GM12878 (cell line): ENCODE measurements at regions not wholly inside any gene's neighbourhood (a gene's known extent, or its start where the extent isn't known, plus 50 kb on each side); places are given as distances from the start of the nearest gene placed in this dataset.

Experiments
- ATAC-seq: fragments of 200-7000 bp; cut with Tn5 transposase; 3 replicates; pipeline ENCODE4 v1.9.1; 2020; ENCODE audit warnings: mild to moderate bottlenecking, moderate library complexity
- BruUV-seq: library from RNA; stranded (reverse); fragments of 400-500 nt; replicated peaks from 2 replicates; lab custom pipeline; 2021; lab: Mats Ljungman, UMichigan
- CTCF ChIA-PET: fragments of 300-600 bp; sonication (Branson Sonifier 250); formaldehyde crosslinking; extraction: SDS; loops from one replicate; lab custom pipeline; 2021; ENCODE audit warnings: inconsistent platforms; lab: Yijun Ruan, JAX
- POLR2A ChIA-PET: fragments of 350-600 bp; formaldehyde crosslinking; extraction: SDS; loops from one replicate; lab custom pipeline; 2021; ENCODE audit warnings: inconsistent platforms; lab: Charles Lee
- RAD21 ChIA-PET: fragments of 300-600 bp; sonication (Branson Sonifier 250); formaldehyde crosslinking; loops from one replicate; lab custom pipeline; 2023; ENCODE audit warnings: antibody characterized with exemption; ENCODE audit not compliant: unreplicated experiment; lab: Charles Lee
- SMC1A ChIA-PET: fragments of 300-600 bp; sonication (Branson Sonifier 250); formaldehyde crosslinking; loops from one replicate; lab custom pipeline; 2023; ENCODE audit not compliant: unreplicated experiment, uncharacterized antibody; lab: Charles Lee
- DNase-seq: peaks from one replicate; pipeline ENCODE4 v3.0.0-alpha.2; 2011; ENCODE audit warnings: low read depth, low spot score
- FAIRE-seq: peaks from 3 replicates; lab custom pipeline; 2011; peaks lifted over from hg19 to GRCh38; lab: Jason Lieb, UNC
- H2AFZ ChIP-seq: 2 replicates; pipeline ENCODE4 v1.6.0; 2011; ENCODE audit warnings: low read depth, low read length, control low read depth; ENCODE audit not compliant: control insufficient read depth
- H3K27ac ChIP-seq: 2 replicates; pipeline ENCODE4 v1.5.1; 2011; ENCODE audit warnings: control low read depth; ENCODE audit not compliant: control insufficient read depth, insufficient read depth
- H3K27me3 ChIP-seq, 2 experiments: replicated peaks in 1 of 2; 2 replicates each; pipeline versions ENCODE4 v1.6.0 to v1.6.1; 2011; ENCODE audit warnings: low read length in 1 of 2; ENCODE audit not compliant: control insufficient read depth in 2 of 2, insufficient read depth in 2 of 2
- H3K36me3 ChIP-seq, 2 experiments: 2 replicates each; pipeline ENCODE4 v1.5.1; 2011; ENCODE audit warnings: low read length in 1 of 2; ENCODE audit not compliant: control insufficient read depth in 2 of 2, insufficient read depth in 2 of 2
- H3K4me1 ChIP-seq: 2 replicates; pipeline ENCODE4 v1.6.1; 2011; ENCODE audit warnings: mild to moderate bottlenecking, low read length, moderate library complexity, mixed read lengths; ENCODE audit not compliant: control insufficient read depth, insufficient read depth
- H3K4me2 ChIP-seq: 2 replicates; pipeline ENCODE4 v1.6.0; 2011; ENCODE audit warnings: control low read depth; ENCODE audit not compliant: control insufficient read depth, insufficient read depth
- H3K4me3 ChIP-seq: fragments of 200-600 bp; sonication (generic); 2 replicates; pipeline ENCODE4 v1.5.1; 2016
- H3K79me2 ChIP-seq: 2 replicates; pipeline ENCODE4 v1.6.0; 2011; ENCODE audit warnings: low read length; ENCODE audit not compliant: control insufficient read depth, insufficient read depth
- H3K9ac ChIP-seq: 2 replicates; pipeline ENCODE4 v1.8.0; 2011; ENCODE audit warnings: low read length, control low read depth, mixed read lengths; ENCODE audit not compliant: control insufficient read depth, insufficient read depth
- H3K9me3 ChIP-seq: replicated peaks from 3 replicates; pipeline ENCODE4 v1.5.1; 2011; ENCODE audit warnings: mild to moderate bottlenecking, low read length; ENCODE audit not compliant: control insufficient read depth, insufficient read depth
- H4K20me1 ChIP-seq: 2 replicates; pipeline ENCODE4 v1.6.0; 2011; ENCODE audit not compliant: control insufficient read depth, insufficient read depth
- ATF7 ChIP-seq: fragments of 450-650 bp; IDR thresholded peaks from 2 replicates; pipeline ENCODE4 v1.6.1; 2016; ENCODE audit warnings: low read depth, mild to moderate bottlenecking
- CBX3 ChIP-seq: fragments of 200-600 bp; sonication (generic); IDR thresholded peaks from 2 replicates; pipeline ENCODE4 v1.6.1; 2016; ENCODE audit warnings: low read depth, borderline replicate concordance
- CHD4 ChIP-seq: fragments of 200-600 bp; sonication (generic); IDR thresholded peaks from 2 replicates; pipeline ENCODE4 v1.6.1; 2016; ENCODE audit warnings: mild to moderate bottlenecking
- DPF2 ChIP-seq: fragments of 450-650 bp; IDR thresholded peaks from 2 replicates; pipeline ENCODE4 v1.6.1; 2017; ENCODE audit warnings: mild to moderate bottlenecking
- MYC ChIP-seq: IDR thresholded peaks from 2 replicates; pipeline ENCODE4 v1.6.1; 2011; ENCODE audit warnings: mild to moderate bottlenecking, low read length, moderate library complexity, inconsistent platforms; ENCODE audit not compliant: insufficient read depth, insufficient replicate concordance, insufficient read length, severe bottlenecking
- NFYB ChIP-seq: IDR thresholded peaks from 2 replicates; pipeline ENCODE4 v1.6.1; 2011; ENCODE audit warnings: low read depth, mild to moderate bottlenecking, low read length, improper control_type of control experiment, moderate library complexity; ENCODE audit not compliant: insufficient read depth
- SUPT20H ChIP-seq: IDR thresholded peaks from 2 replicates; pipeline ENCODE4 v1.6.1; 2011; ENCODE audit warnings: low read depth, mild to moderate bottlenecking, low read length, moderate library complexity, borderline replicate concordance; ENCODE audit not compliant: control insufficient read depth
- TARDBP ChIP-seq: IDR thresholded peaks from 2 replicates; pipeline ENCODE4 v1.6.1; 2016; ENCODE audit warnings: borderline replicate concordance
- TCF7 ChIP-seq: IDR thresholded peaks from 2 replicates; pipeline ENCODE4 v1.6.1; 2014; ENCODE audit warnings: antibody characterized with exemption, borderline replicate concordance
- WGBS: methylation state at CpG from one replicate; pipeline ENCODE4 v1.1.6; 2016; ENCODE audit warnings: low lambda C conversion rate; ENCODE audit not compliant: insufficient replicate concordance, insufficient coverage; ENCODE audit errors: missing lambda C conversion rate; 5-methylcytosine and 5-hydroxymethylcytosine counted together
- in situ Hi-C: fragments of 300-500 bp; cut with MboI; formaldehyde crosslinking; loops from 9 replicates; pipeline ENCODE4 v1.14.3; 2018; ENCODE audit warnings: mixed read lengths
- intact Hi-C: fragments of 100-400 bp; cut with micrococcal nuclease; formaldehyde crosslinking; loops from one replicate; pipeline ENCODE4 v1.14.2; 2022; ENCODE audit not compliant: unreplicated experiment
- TF ChIP-seq, protein P1 (sequence below): IDR thresholded peaks from 2 replicates; pipeline ENCODE4 v1.6.1; 2012; ENCODE audit warnings: mild to moderate bottlenecking, low read depth, low read length
- TF ChIP-seq, protein P2 (sequence below): fragments of 450-650 bp; IDR thresholded peaks from 2 replicates; pipeline ENCODE4 v1.6.1; 2018; ENCODE audit warnings: mild to moderate bottlenecking, low read depth, moderate library complexity; ENCODE audit not compliant: partially characterized antibody

GRCh38 chr10:64829888-64830412 lies 1308.7 kb downstream of the REEP3 start:
- in situ Hi-C loops, result no loop called here
- Histone ChIP-seq H3K9me3 (no peaks in the 10 kb centered on the region), H3K4me2 (no peak overlapping the region), H3K27me3 (no peaks in the 10 kb centered on the region), H3K9ac (no peak overlapping the region), H2AFZ (no peak overlapping the region), H3K27ac (no peak overlapping the region), H4K20me1 (no peaks in the 10 kb centered on the region), H3K79me2 (no peaks in the 10 kb centered on the region), H3K4me1 (no peaks in the 10 kb centered on the region), H3K4me3 (no peak overlapping the region), H3K36me3 (no peaks in the 10 kb centered on the region)
- RAD21 ChIA-PET, result no interaction called here
- intact Hi-C loops, result no loop called here
- FAIRE-seq (no peak), ATAC-seq (no peak), DNase-seq (no peak)
- POLR2A ChIA-PET, result no interaction called here
- SMC1A ChIA-PET, result no interaction called here
- CTCF ChIA-PET, result no interaction called here
- no peak for TF ChIP-seq DPF2
- no peak for TF ChIP-seq CBX3
- no peak for TF ChIP-seq SUPT20H
- TF ChIP-seq CHD4, result no peak
- BruUV-seq, result no TSS peak
- 44% methylated on average over 3 of the region's 3 CpGs for WGBS

DNA sequence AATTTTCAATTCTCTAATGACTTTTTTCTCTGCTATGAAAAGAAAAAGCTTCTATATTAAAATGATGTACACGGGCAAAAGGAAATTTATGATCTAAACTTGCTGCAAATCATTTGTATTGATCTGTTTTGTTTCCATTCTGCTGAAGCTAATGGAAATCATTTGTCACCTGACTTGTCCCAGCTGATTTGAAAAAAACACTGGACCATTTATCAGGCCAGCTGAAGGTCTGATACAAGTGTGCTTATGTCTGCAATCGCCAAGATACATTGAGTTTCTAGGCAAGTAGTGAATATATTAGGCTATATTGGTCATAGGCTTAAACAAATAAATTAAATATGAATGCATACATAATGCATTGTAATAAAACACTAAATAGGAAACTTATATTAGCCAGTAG lies 1309.7 kb downstream of the REEP3 start:
- Histone ChIP-seq H4K20me1 (no peaks in the 10 kb centered on the region), H3K27me3 (no peaks in the 10 kb centered on the region), H3K4me1 (no peaks in the 10 kb centered on the region), H3K27ac (no peak overlapping the region), H3K4me3 (no peak overlapping the region), H3K9me3 (no peaks in the 10 kb centered on the region), H3K79me2 (no peaks in the 10 kb centered on the region), H2AFZ (no peak overlapping the region), H3K4me2 (no peak overlapping the region), H3K9ac (no peak overlapping the region), H3K36me3 (no peaks in the 10 kb centered on the region)
- no TSS peak for BruUV-seq
- ChIA-PET SMC1A (no interaction called here), CTCF (no interaction called here), POLR2A (no interaction called here), RAD21 (no interaction called here)
- intact Hi-C loops (no loop called here), in situ Hi-C loops (no loop called here)
- 28% methylated on average over 2 of the region's 2 CpGs for WGBS
- ATAC-seq (no peak), DNase-seq (no peak), FAIRE-seq (no peak)
- TF ChIP-seq ATF7, result no peak
- no peak for TF ChIP-seq TCF7
- TF ChIP-seq, protein P1, sequence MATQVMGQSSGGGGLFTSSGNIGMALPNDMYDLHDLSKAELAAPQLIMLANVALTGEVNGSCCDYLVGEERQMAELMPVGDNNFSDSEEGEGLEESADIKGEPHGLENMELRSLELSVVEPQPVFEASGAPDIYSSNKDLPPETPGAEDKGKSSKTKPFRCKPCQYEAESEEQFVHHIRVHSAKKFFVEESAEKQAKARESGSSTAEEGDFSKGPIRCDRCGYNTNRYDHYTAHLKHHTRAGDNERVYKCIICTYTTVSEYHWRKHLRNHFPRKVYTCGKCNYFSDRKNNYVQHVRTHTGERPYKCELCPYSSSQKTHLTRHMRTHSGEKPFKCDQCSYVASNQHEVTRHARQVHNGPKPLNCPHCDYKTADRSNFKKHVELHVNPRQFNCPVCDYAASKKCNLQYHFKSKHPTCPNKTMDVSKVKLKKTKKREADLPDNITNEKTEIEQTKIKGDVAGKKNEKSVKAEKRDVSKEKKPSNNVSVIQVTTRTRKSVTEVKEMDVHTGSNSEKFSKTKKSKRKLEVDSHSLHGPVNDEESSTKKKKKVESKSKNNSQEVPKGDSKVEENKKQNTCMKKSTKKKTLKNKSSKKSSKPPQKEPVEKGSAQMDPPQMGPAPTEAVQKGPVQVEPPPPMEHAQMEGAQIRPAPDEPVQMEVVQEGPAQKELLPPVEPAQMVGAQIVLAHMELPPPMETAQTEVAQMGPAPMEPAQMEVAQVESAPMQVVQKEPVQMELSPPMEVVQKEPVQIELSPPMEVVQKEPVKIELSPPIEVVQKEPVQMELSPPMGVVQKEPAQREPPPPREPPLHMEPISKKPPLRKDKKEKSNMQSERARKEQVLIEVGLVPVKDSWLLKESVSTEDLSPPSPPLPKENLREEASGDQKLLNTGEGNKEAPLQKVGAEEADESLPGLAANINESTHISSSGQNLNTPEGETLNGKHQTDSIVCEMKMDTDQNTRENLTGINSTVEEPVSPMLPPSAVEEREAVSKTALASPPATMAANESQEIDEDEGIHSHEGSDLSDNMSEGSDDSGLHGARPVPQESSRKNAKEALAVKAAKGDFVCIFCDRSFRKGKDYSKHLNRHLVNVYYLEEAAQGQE, result no peak
- TF ChIP-seq MYC, result no peak
- TF ChIP-seq, protein P2, sequence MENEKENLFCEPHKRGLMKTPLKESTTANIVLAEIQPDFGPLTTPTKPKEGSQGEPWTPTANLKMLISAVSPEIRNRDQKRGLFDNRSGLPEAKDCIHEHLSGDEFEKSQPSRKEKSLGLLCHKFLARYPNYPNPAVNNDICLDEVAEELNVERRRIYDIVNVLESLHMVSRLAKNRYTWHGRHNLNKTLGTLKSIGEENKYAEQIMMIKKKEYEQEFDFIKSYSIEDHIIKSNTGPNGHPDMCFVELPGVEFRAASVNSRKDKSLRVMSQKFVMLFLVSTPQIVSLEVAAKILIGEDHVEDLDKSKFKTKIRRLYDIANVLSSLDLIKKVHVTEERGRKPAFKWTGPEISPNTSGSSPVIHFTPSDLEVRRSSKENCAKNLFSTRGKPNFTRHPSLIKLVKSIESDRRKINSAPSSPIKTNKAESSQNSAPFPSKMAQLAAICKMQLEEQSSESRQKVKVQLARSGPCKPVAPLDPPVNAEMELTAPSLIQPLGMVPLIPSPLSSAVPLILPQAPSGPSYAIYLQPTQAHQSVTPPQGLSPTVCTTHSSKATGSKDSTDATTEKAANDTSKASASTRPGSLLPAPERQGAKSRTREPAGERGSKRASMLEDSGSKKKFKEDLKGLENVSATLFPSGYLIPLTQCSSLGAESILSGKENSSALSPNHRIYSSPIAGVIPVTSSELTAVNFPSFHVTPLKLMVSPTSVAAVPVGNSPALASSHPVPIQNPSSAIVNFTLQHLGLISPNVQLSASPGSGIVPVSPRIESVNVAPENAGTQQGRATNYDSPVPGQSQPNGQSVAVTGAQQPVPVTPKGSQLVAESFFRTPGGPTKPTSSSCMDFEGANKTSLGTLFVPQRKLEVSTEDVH, result no peak
- TF ChIP-seq TARDBP, result no peak
- TF ChIP-seq NFYB, result no peak
